Astrocyte (in vitro differentiated cells and primary cell): ENCODE measurements at regions not wholly inside any gene's neighbourhood (a gene's known extent, or its start where the extent isn't known, plus 50 kb on each side); places are given as distances from the start of the nearest gene placed in this dataset.

Source experiments
- DNase-seq: peaks from one replicate; pipeline ENCODE4 v3.0.0-alpha.2; 2010; ENCODE audit warnings: low read depth
- FAIRE-seq: peaks from 2 replicates; lab custom pipeline; 2011; peaks lifted over from hg19 to GRCh38; lab: Jason Lieb, UNC
- H2AFZ ChIP-seq: 2 replicates; pipeline ENCODE4 v1.6.0; 2012; ENCODE audit warnings: low read depth, low read length, inconsistent platforms
- H3K27ac ChIP-seq: 2 replicates; pipeline ENCODE4 v1.5.1; 2011; ENCODE audit warnings: low read depth, low read length, inconsistent platforms
- H3K27me3 ChIP-seq: 2 replicates; pipeline ENCODE4 v1.6.0; 2011; ENCODE audit warnings: low read length, inconsistent platforms; ENCODE audit not compliant: insufficient read depth
- H3K36me3 ChIP-seq: 2 replicates; pipeline ENCODE4 v1.5.1; 2011; ENCODE audit warnings: low read length, inconsistent platforms; ENCODE audit not compliant: insufficient read depth
- H3K4me1 ChIP-seq: 2 replicates; pipeline ENCODE4 v1.5.1; 2011; ENCODE audit warnings: low read length, inconsistent platforms; ENCODE audit not compliant: insufficient read depth
- H3K4me2 ChIP-seq: 2 replicates; pipeline ENCODE4 v1.6.0; 2012; ENCODE audit warnings: low read length, inconsistent platforms
- H3K4me3 ChIP-seq: 2 replicates; pipeline ENCODE4 v1.5.1; 2011; ENCODE audit warnings: low read depth, mild to moderate bottlenecking, low read length, inconsistent platforms; ENCODE audit not compliant: insufficient read depth
- H3K79me2 ChIP-seq: 2 replicates; pipeline ENCODE4 v1.6.0; 2012; ENCODE audit warnings: mild to moderate bottlenecking, low read length, inconsistent platforms; ENCODE audit not compliant: insufficient read depth
- H3K9ac ChIP-seq: 2 replicates; pipeline ENCODE4 v1.6.0; 2012; ENCODE audit warnings: mild to moderate bottlenecking, low read length, inconsistent platforms
- H3K9me3 ChIP-seq: 2 replicates; pipeline ENCODE4 v1.5.1; 2012; ENCODE audit warnings: low read depth, mild to moderate bottlenecking, low read length, inconsistent platforms; ENCODE audit not compliant: insufficient read depth
- H4K20me1 ChIP-seq: 2 replicates; pipeline ENCODE4 v1.6.0; 2012; ENCODE audit warnings: low read length, inconsistent platforms; ENCODE audit not compliant: insufficient read depth
- H3K27ac Mint-ChIP-seq: one replicate; pipeline ENCODE4 v1.8.0; 2021; ENCODE audit warnings: mild to moderate bottlenecking, mixed read lengths; ENCODE audit not compliant: unreplicated experiment
- H3K27me3 Mint-ChIP-seq: one replicate; pipeline ENCODE4 v1.8.0; 2021; ENCODE audit warnings: low read depth, mixed read lengths; ENCODE audit not compliant: unreplicated experiment
- H3K36me3 Mint-ChIP-seq: one replicate; pipeline ENCODE4 v1.8.0; 2021; ENCODE audit warnings: low read depth, mixed read lengths; ENCODE audit not compliant: unreplicated experiment
- H3K4me1 Mint-ChIP-seq: one replicate; pipeline ENCODE4 v1.8.0; 2021; ENCODE audit warnings: low read depth, mixed read lengths; ENCODE audit not compliant: unreplicated experiment
- H3K4me3 Mint-ChIP-seq: one replicate; pipeline ENCODE4 v1.8.0; 2021; ENCODE audit warnings: mild to moderate bottlenecking, moderate library complexity, mixed read lengths; ENCODE audit not compliant: unreplicated experiment
- H3K9me3 Mint-ChIP-seq: one replicate; pipeline ENCODE4 v1.8.0; 2021; ENCODE audit warnings: mild to moderate bottlenecking, mixed read lengths; ENCODE audit not compliant: unreplicated experiment
- EZH2 ChIP-seq: IDR thresholded peaks from 2 replicates; pipeline ENCODE4 v1.6.1; 2012; ENCODE audit warnings: mild to moderate bottlenecking, low read length, inconsistent platforms; ENCODE audit not compliant: insufficient read depth
- TF ChIP-seq, protein P1 (sequence below): IDR thresholded peaks from 2 replicates; pipeline ENCODE4 v1.5.1; 2011; ENCODE audit warnings: low read depth, mild to moderate bottlenecking, inconsistent platforms, low read length, moderate library complexity; ENCODE audit not compliant: insufficient read depth

DNA sequence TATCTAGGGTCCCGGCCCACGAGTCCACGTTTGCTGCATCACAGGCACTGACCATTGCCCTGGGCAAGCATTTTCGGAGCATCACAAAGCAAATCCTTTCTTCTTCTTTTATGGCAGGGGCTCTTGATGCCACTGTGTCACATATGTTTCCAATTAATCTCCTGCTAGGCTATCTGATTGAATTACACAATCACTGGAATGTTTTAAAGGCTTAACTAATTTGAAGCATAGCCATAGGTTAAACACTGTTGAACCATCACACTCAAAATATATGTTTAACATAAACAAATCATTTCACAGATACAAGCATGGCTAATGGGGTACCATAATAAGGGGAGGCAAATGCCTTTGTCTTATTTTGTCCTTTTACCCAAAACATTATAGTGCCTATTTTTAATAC, 338.3 kb downstream of the POU4F1 start:
- no peaks in the 10 kb centered on the region for H3K27me3 Mint-ChIP-seq
- H3K4me3 ChIP-seq: no peak overlapping the region
- no peak overlapping the region for H3K4me2 ChIP-seq
- H3K4me3 Mint-ChIP-seq: no peak overlapping the region
- H3K4me1 Mint-ChIP-seq: no peaks in the 10 kb centered on the region
- no peak overlapping the region for H3K27ac Mint-ChIP-seq
- no peak overlapping the region for H2AFZ ChIP-seq
- H3K9me3 Mint-ChIP-seq: no peaks in the 10 kb centered on the region
- TF ChIP-seq, protein P1, sequence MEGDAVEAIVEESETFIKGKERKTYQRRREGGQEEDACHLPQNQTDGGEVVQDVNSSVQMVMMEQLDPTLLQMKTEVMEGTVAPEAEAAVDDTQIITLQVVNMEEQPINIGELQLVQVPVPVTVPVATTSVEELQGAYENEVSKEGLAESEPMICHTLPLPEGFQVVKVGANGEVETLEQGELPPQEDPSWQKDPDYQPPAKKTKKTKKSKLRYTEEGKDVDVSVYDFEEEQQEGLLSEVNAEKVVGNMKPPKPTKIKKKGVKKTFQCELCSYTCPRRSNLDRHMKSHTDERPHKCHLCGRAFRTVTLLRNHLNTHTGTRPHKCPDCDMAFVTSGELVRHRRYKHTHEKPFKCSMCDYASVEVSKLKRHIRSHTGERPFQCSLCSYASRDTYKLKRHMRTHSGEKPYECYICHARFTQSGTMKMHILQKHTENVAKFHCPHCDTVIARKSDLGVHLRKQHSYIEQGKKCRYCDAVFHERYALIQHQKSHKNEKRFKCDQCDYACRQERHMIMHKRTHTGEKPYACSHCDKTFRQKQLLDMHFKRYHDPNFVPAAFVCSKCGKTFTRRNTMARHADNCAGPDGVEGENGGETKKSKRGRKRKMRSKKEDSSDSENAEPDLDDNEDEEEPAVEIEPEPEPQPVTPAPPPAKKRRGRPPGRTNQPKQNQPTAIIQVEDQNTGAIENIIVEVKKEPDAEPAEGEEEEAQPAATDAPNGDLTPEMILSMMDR: no peak
- TF ChIP-seq EZH2: no peak
- DNase-seq (no peak), FAIRE-seq (no peak)
- H3K27me3 ChIP-seq: no peaks in the 10 kb centered on the region
- H3K36me3 Mint-ChIP-seq: no peaks in the 10 kb centered on the region
- no peaks in the 10 kb centered on the region for H4K20me1 ChIP-seq
- H3K9me3 ChIP-seq: no peaks in the 10 kb centered on the region
- H3K79me2 ChIP-seq: no peaks in the 10 kb centered on the region
- no peak overlapping the region for H3K9ac ChIP-seq
- H3K27ac ChIP-seq: no peak overlapping the region
- H3K36me3 ChIP-seq: no peaks in the 10 kb centered on the region
- no peaks in the 10 kb centered on the region for H3K4me1 ChIP-seq

DNA sequence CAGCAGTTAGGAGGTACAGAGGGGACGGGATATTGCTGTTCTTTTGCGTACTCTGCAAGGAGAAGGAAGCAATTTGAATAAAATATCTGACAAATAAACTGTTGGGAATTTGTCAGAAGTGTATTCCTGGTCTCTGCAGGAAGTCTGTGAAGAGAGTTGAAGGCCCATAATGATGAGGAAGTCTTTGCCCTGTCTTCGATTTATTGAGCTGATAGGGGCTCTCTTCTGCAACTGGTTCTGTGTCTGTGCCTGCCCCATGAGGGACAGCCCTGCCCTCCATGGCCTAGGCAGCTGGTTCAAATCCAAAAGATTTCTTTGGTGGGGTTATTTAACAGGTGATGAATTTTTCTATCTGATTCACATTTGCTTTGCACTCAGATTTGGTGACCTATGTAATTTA, 339.7 kb upstream of the EDNRB start:
- Histone ChIP-seq H3K4me1 (no peaks in the 10 kb centered on the region), H3K9ac (no peak overlapping the region), H3K36me3 (no peaks in the 10 kb centered on the region), H3K27ac (no peak overlapping the region), H4K20me1 (no peaks in the 10 kb centered on the region), H3K4me2 (no peak overlapping the region), H3K9me3 (no peaks in the 10 kb centered on the region), H3K4me3 (no peak overlapping the region), H3K79me2 (no peaks in the 10 kb centered on the region), H3K27me3 (no peaks in the 10 kb centered on the region), H2AFZ (no peak overlapping the region)
- H3K27ac Mint-ChIP-seq: no peak overlapping the region
- no peak overlapping the region for H3K4me3 Mint-ChIP-seq
- no peaks in the 10 kb centered on the region for H3K27me3 Mint-ChIP-seq
- no peaks in the 10 kb centered on the region for H3K36me3 Mint-ChIP-seq
- no peaks in the 10 kb centered on the region for H3K4me1 Mint-ChIP-seq
- FAIRE-seq (no peak), DNase-seq (no peak)
- no peaks in the 10 kb centered on the region for H3K9me3 Mint-ChIP-seq
- TF ChIP-seq, protein P1: no peak
- no peak for TF ChIP-seq EZH2

DNA sequence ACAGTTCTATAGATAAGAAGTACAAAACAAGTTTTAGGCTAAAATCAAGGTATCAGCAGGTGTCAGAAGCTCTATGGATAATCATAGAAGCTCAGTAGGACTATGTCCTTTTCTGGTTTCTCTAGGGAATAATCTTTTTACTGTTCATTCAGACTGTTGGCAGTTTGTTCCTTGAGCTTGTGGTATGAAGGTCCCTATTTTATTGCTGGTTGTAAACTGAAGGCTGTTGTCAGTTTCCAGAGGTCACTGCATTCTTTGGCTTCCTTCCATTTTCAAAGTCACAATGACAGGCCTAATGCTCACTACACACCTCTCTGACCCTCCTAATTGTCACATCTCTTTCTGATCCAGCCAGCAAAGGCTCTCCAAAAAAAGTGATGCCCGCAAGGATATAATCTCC, 337.9 kb upstream of the EDNRB start:
- H3K4me3 ChIP-seq: no peak overlapping the region
- Mint-ChIP-seq H3K4me1 (no peaks in the 10 kb centered on the region), H3K36me3 (no peaks in the 10 kb centered on the region), H3K9me3 (no peaks in the 10 kb centered on the region), H3K4me3 (no peak overlapping the region), H3K27me3 (no peaks in the 10 kb centered on the region), H3K27ac (no peak overlapping the region)
- no peaks in the 10 kb centered on the region for H3K79me2 ChIP-seq
- no peaks in the 10 kb centered on the region for H3K36me3 ChIP-seq
- no peaks in the 10 kb centered on the region for H4K20me1 ChIP-seq
- TF ChIP-seq EZH2: no peak
- TF ChIP-seq, protein P1: no peak
- H3K4me1 ChIP-seq: no peaks in the 10 kb centered on the region
- H3K9me3 ChIP-seq: no peaks in the 10 kb centered on the region
- H3K27me3 ChIP-seq: no peaks in the 10 kb centered on the region
- no peak overlapping the region for H3K4me2 ChIP-seq
- FAIRE-seq (no peak), DNase-seq (no peak)
- H3K27ac ChIP-seq: no peak overlapping the region
- H3K9ac ChIP-seq: no peak overlapping the region
- H2AFZ ChIP-seq: no peak overlapping the region
